Hepatocyte (in vitro differentiated cells): ENCODE measurements at regions not wholly inside any gene's neighbourhood (a gene's known extent, or its start where the extent isn't known, plus 50 kb on each side); places are given as distances from the start of the nearest gene placed in this dataset.

Experiments
- DNase-seq: peaks from one replicate; pipeline ENCODE4 v3.0.0-alpha.2; 2016; ENCODE audit warnings: low spot score
- H2AFZ ChIP-seq: fragments of 200-600 bp; sonication (generic); 2 replicates; pipeline ENCODE4 v1.6.0; 2016; ENCODE audit warnings: antibody characterized with exemption, mild to moderate bottlenecking
- H3K27ac ChIP-seq: fragments of 200-600 bp; sonication (generic); 2 replicates; pipeline ENCODE4 v1.5.1; 2016; ENCODE audit warnings: mild to moderate bottlenecking
- H3K27me3 ChIP-seq: fragments of 200-600 bp; sonication (generic); 2 replicates; pipeline ENCODE4 v1.6.1; 2016
- H3K36me3 ChIP-seq: fragments of 200-600 bp; sonication (generic); replicated peaks from 2 replicates; pipeline ENCODE4 v1.5.1; 2016; ENCODE audit warnings: low read depth; ENCODE audit not compliant: insufficient read depth
- H3K4me1 ChIP-seq: fragments of 200-600 bp; sonication (generic); 2 replicates; pipeline ENCODE4 v1.5.1; 2016; ENCODE audit warnings: mild to moderate bottlenecking, moderate library complexity; ENCODE audit not compliant: insufficient read depth
- H3K4me2 ChIP-seq: fragments of 200-600 bp; sonication (generic); 2 replicates; pipeline ENCODE4 v1.6.0; 2016
- H3K4me3 ChIP-seq: fragments of 200-600 bp; sonication (generic); 2 replicates; pipeline ENCODE4 v1.5.1; 2016; ENCODE audit warnings: mild to moderate bottlenecking
- H3K79me2 ChIP-seq: fragments of 200-600 bp; sonication (generic); 2 replicates; pipeline ENCODE4 v1.6.0; 2017; ENCODE audit warnings: mild to moderate bottlenecking
- H3K9me2 ChIP-seq: fragments of 200-600 bp; sonication (generic); replicated peaks from 2 replicates; pipeline ENCODE4 v1.6.0; 2017; ENCODE audit warnings: mild to moderate bottlenecking; ENCODE audit not compliant: insufficient read depth
- H3K9me3 ChIP-seq: fragments of 200-600 bp; sonication (generic); 2 replicates; pipeline ENCODE4 v1.5.1; 2016; ENCODE audit warnings: low read depth, mild to moderate bottlenecking
- H4K20me1 ChIP-seq: fragments of 200-600 bp; sonication (generic); 2 replicates; pipeline ENCODE4 v1.6.0; 2016; ENCODE audit warnings: mild to moderate bottlenecking; ENCODE audit not compliant: insufficient read depth, poor library complexity, severe bottlenecking
- CTCF ChIP-seq: fragments of 200-600 bp; sonication (generic); IDR thresholded peaks from 2 replicates; pipeline ENCODE4 v1.5.1; 2016; ENCODE audit warnings: antibody characterized with exemption, mild to moderate bottlenecking; ENCODE audit not compliant: poor library complexity
- EZH2 ChIP-seq: fragments of 200-600 bp; sonication (generic); IDR thresholded peaks from 2 replicates; pipeline ENCODE4 v1.6.1; 2016; ENCODE audit warnings: antibody characterized with exemption, mild to moderate bottlenecking, borderline replicate concordance
- EZH2phosphoT487 ChIP-seq: fragments of 200-600 bp; sonication (generic); IDR thresholded peaks from one replicate; pipeline ENCODE4 v1.6.1; 2018; ENCODE audit warnings: antibody characterized with exemption, mild to moderate bottlenecking, low read depth, moderate library complexity; ENCODE audit not compliant: unreplicated experiment, severe bottlenecking
- WGBS: methylation state at CpG from one replicate; pipeline ENCODE4 v1.1.6; 2016; ENCODE audit warnings: low lambda C conversion rate; ENCODE audit errors: missing lambda C conversion rate; 5-methylcytosine and 5-hydroxymethylcytosine counted together

DNA sequence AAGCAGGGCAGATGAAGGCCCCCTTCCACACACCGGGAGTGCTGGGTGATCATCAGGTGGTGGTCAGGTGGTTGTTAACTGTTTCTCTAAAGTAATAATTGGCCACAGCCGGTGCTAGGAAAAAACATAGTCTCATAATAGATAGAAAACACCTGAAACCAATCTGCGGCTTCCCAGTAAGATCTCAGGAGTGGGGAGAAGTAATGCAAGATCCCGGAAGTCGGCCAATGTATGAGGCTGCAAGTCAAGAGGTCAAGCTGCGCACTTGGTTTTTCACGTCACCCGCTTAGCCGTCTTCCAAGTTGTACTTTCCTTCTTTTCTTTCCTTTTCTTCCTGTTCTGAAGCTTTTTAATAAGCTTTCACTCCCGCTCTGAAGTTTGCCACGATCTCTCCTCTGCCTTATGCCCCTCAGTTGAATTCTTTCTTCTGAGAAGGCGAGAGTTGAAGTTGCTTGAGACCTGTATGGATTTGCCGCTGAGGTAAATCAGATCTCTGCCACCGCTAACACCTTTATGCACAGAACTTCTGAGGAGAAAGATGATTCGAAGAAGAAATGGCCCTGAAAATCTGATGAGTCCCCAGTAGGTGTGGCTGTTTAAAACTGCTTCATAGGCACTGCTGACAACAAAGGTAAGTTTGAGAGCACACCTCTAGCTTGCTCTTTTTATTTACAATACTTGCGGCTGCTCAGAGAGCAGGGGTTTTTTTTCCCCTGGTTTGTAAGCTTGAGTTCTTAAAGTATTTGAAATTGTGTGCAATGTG is 406.6 kb downstream of the FAM170A start:
- Histone ChIP-seq H3K27ac (no peak overlapping the region), H3K9me3 (no peaks in the 10 kb centered on the region), H3K4me1 (no peaks in the 10 kb centered on the region), H3K9me2 (no peaks in the 10 kb centered on the region), H2AFZ (no peak overlapping the region), H3K36me3 (no peaks in the 10 kb centered on the region), H3K4me2 (no peak overlapping the region), H3K27me3 (no peaks in the 10 kb centered on the region), H3K4me3 (no peak overlapping the region), H4K20me1 (no peaks in the 10 kb centered on the region), H3K79me2 (no peaks in the 10 kb centered on the region)
- WGBS: 91% methylated on average over 16 of the region's 16 CpGs
- TF ChIP-seq EZH2 (no peak), CTCF (no peak), EZH2phosphoT487 (no peak)
- DNase-seq: no peak

DNA sequence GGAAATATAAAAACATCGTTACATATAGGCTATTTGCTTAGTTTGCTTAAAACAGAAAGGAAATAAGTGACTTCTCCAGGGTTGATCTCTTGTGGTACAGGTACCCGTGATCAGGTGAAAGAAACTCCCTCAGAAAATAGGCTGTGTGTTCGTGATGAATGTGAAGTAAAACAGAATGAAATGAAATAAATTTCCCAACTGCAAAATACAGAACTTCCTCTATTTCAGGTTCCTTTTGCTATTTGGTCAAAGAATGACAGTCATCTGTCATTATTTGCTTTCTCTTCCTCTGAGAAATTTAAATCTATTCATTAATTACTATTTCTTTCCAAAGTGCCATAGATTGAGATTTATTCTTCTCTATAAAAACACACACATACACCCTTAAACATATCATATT is 408.1 kb downstream of the FAM170A start:
- no peak for DNase-seq
- Histone ChIP-seq H4K20me1 (no peaks in the 10 kb centered on the region), H3K9me2 (no peaks in the 10 kb centered on the region), H3K4me1 (no peaks in the 10 kb centered on the region), H3K36me3 (no peaks in the 10 kb centered on the region), H3K27ac (no peak overlapping the region), H3K4me3 (no peak overlapping the region), H3K4me2 (no peak overlapping the region), H3K79me2 (no peaks in the 10 kb centered on the region), H3K9me3 (no peaks in the 10 kb centered on the region), H2AFZ (no peak overlapping the region), H3K27me3 (no peaks in the 10 kb centered on the region)
- WGBS: 93% methylated on average over 3 of the region's 3 CpGs
- TF ChIP-seq EZH2phosphoT487 (no peak), CTCF (no peak), EZH2 (no peak)

DNA sequence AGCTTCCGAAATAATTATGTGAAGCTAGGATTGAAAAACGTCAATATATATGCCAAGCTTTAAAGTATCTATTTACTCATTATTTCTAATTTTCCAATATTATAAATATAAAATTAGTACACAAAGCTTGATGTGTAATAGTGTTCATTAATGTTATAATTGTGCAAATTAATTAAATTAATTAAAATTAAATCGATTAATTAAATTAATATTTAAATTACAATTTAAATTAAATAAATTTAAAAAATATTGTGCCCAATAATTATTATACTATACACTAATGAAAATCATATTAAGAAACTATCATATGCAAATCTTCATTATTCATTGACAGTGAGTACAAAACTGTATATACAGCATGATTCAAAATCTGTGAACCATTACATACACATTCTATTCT is 409.8 kb downstream of the FAM170A start:
- no peak overlapping the region for H3K4me2 ChIP-seq
- no peaks in the 10 kb centered on the region for H3K27me3 ChIP-seq
- H2AFZ ChIP-seq: no peak overlapping the region
- H3K4me1 ChIP-seq: no peaks in the 10 kb centered on the region
- H3K9me3 ChIP-seq: no peaks in the 10 kb centered on the region
- H3K36me3 ChIP-seq: no peaks in the 10 kb centered on the region
- 92% methylated on average over 3 of the region's 3 CpGs for WGBS
- DNase-seq: no peak
- H4K20me1 ChIP-seq: no peaks in the 10 kb centered on the region
- no peaks in the 10 kb centered on the region for H3K9me2 ChIP-seq
- H3K27ac ChIP-seq: no peak overlapping the region
- TF ChIP-seq EZH2: no peak
- TF ChIP-seq CTCF: no peak
- TF ChIP-seq EZH2phosphoT487: no peak
- H3K79me2 ChIP-seq: no peaks in the 10 kb centered on the region
- no peak overlapping the region for H3K4me3 ChIP-seq

DNA sequence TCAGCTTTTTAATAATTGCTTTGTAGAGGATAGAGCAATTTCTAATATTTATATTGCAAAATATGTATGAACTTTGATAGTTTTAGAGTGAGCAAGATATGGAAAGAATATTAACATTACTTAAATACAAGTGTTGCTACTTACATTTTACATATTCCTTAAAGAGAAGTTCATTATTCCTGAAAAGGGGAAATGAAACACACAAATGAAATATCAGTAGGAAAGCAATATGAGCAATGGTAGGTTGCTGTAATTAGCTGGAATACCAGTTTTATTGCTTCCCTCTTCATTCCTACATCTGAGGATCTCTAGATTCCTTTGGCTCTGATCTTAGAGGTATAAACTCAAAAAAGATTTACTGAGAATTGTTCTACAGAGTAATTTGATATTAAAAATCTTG is 414.1 kb downstream of the FAM170A start:
- no peaks in the 10 kb centered on the region for H3K79me2 ChIP-seq
- H3K9me2 ChIP-seq: no peaks in the 10 kb centered on the region
- H3K4me3 ChIP-seq: no peak overlapping the region
- DNase-seq: no peak
- TF ChIP-seq CTCF (no peak), EZH2 (no peak), EZH2phosphoT487 (no peak)
- no peaks in the 10 kb centered on the region for H3K9me3 ChIP-seq
- H3K4me1 ChIP-seq: no peaks in the 10 kb centered on the region
- no peak overlapping the region for H3K27ac ChIP-seq
- H2AFZ ChIP-seq: no peak overlapping the region
- no peaks in the 10 kb centered on the region for H3K36me3 ChIP-seq
- H4K20me1 ChIP-seq: no peaks in the 10 kb centered on the region
- no peaks in the 10 kb centered on the region for H3K27me3 ChIP-seq
- H3K4me2 ChIP-seq: no peak overlapping the region
